HEK293 (cell line): ENCODE measurements at regions not wholly inside any gene's neighbourhood (a gene's known extent, or its start where the extent isn't known, plus 50 kb on each side); places are given as distances from the start of the nearest gene placed in this dataset.
A peak's percentile ranks its signal among the peaks of the same experiment; 100 is the strongest.

Experiments
- BCL11A ChIP-seq: fragments of 450-650 bp; formaldehyde crosslinking; IDR thresholded peaks from 2 replicates; pipeline ENCODE4 v1.5.1; 2016; ENCODE audit warnings: low read depth, missing biosample characterization, missing genetic modification characterization
- GFI1B ChIP-seq: fragments of 450-650 bp; formaldehyde crosslinking; IDR thresholded peaks from 2 replicates; pipeline ENCODE4 v1.5.1; 2016; ENCODE audit warnings: missing biosample characterization, missing genetic modification characterization
- KLF10 ChIP-seq: fragments of 450-650 bp; IDR thresholded peaks from 2 replicates; pipeline ENCODE4 v1.5.1; 2018; ENCODE audit warnings: missing biosample characterization, mild to moderate bottlenecking, missing genetic modification characterization
- KLF16 ChIP-seq: fragments of 450-650 bp; formaldehyde crosslinking; IDR thresholded peaks from 2 replicates; pipeline ENCODE4 v1.5.1; 2017; ENCODE audit warnings: missing biosample characterization, missing genetic modification characterization
- REST ChIP-seq: fragments of 450-650 bp; formaldehyde crosslinking; IDR thresholded peaks from 2 replicates; pipeline ENCODE4 v1.5.1; 2016; ENCODE audit warnings: missing biosample characterization, missing genetic modification characterization
- YY1 ChIP-seq: fragments of 450-650 bp; formaldehyde crosslinking; IDR thresholded peaks from 2 replicates; pipeline ENCODE4 v1.5.1; 2018; ENCODE audit warnings: missing biosample characterization, missing genetic modification characterization
- ZBTB20 ChIP-seq: fragments of 450-650 bp; formaldehyde crosslinking; IDR thresholded peaks from 2 replicates; pipeline ENCODE4 v1.5.1; 2016; ENCODE audit warnings: missing biosample characterization, missing genetic modification characterization
- ZEB2 ChIP-seq: fragments of 450-650 bp; formaldehyde crosslinking; IDR thresholded peaks from 2 replicates; pipeline ENCODE4 v1.5.1; 2016; ENCODE audit warnings: missing biosample characterization, missing genetic modification characterization
- ZNF114 ChIP-seq: fragments of 450-650 bp; formaldehyde crosslinking; IDR thresholded peaks from 2 replicates; pipeline ENCODE4 v1.5.0; 2017; ENCODE audit warnings: missing biosample characterization, missing genetic modification characterization
- ZNF121 ChIP-seq: fragments of 450-650 bp; formaldehyde crosslinking; IDR thresholded peaks from 2 replicates; pipeline ENCODE4 v1.5.1; 2016; ENCODE audit warnings: missing biosample characterization, missing genetic modification characterization
- ZNF2 ChIP-seq: fragments of 450-650 bp; formaldehyde crosslinking; IDR thresholded peaks from 2 replicates; pipeline ENCODE4 v1.5.1; 2016; ENCODE audit warnings: missing biosample characterization, missing genetic modification characterization
- ZNF211 ChIP-seq: fragments of 450-650 bp; formaldehyde crosslinking; IDR thresholded peaks from 2 replicates; pipeline ENCODE4 v1.5.1; 2016; ENCODE audit warnings: low read depth, missing biosample characterization, missing genetic modification characterization
- ZNF26 ChIP-seq: fragments of 450-650 bp; formaldehyde crosslinking; IDR thresholded peaks from 2 replicates; pipeline ENCODE4 v1.5.1; 2016; ENCODE audit warnings: missing biosample characterization, missing genetic modification characterization
- ZNF292 ChIP-seq: fragments of 450-650 bp; formaldehyde crosslinking; IDR thresholded peaks from 2 replicates; pipeline ENCODE4 v1.5.1; 2016; ENCODE audit warnings: low read depth, missing biosample characterization, missing genetic modification characterization, borderline replicate concordance
- ZNF354C ChIP-seq: fragments of 450-650 bp; formaldehyde crosslinking; IDR thresholded peaks from 2 replicates; pipeline ENCODE4 v1.5.1; 2016; ENCODE audit warnings: missing biosample characterization, missing genetic modification characterization, low read depth, borderline replicate concordance
- ZNF398 ChIP-seq: fragments of 450-650 bp; formaldehyde crosslinking; IDR thresholded peaks from 2 replicates; pipeline ENCODE4 v1.5.1; 2017; ENCODE audit warnings: missing biosample characterization, missing genetic modification characterization
- ZNF433 ChIP-seq: fragments of 450-650 bp; formaldehyde crosslinking; IDR thresholded peaks from 2 replicates; pipeline ENCODE4 v1.5.1; 2016; ENCODE audit warnings: missing biosample characterization, missing genetic modification characterization, low read depth
- ZNF558 ChIP-seq: fragments of 450-650 bp; formaldehyde crosslinking; IDR thresholded peaks from 2 replicates; pipeline ENCODE4 v1.5.1; 2016; ENCODE audit warnings: missing biosample characterization, missing genetic modification characterization
- ZNF561 ChIP-seq: fragments of 450-650 bp; IDR thresholded peaks from 2 replicates; pipeline ENCODE4 v1.5.1; 2018; ENCODE audit warnings: missing biosample characterization, missing genetic modification characterization, borderline replicate concordance
- ZNF654 ChIP-seq: fragments of 450-650 bp; formaldehyde crosslinking; IDR thresholded peaks from 2 replicates; pipeline ENCODE4 v1.5.1; 2016; ENCODE audit warnings: low read depth, missing biosample characterization, missing genetic modification characterization
- ZNF664 ChIP-seq: fragments of 450-650 bp; formaldehyde crosslinking; IDR thresholded peaks from 2 replicates; pipeline ENCODE4 v1.5.1; 2016; ENCODE audit warnings: missing biosample characterization, missing genetic modification characterization
- ZNF747 ChIP-seq: fragments of 450-650 bp; formaldehyde crosslinking; IDR thresholded peaks from 2 replicates; pipeline ENCODE4 v1.5.1; 2016; ENCODE audit warnings: missing biosample characterization, missing genetic modification characterization
- ZNF76 ChIP-seq: fragments of 450-650 bp; formaldehyde crosslinking; IDR thresholded peaks from 2 replicates; pipeline ENCODE4; 2016; ENCODE audit warnings: low read depth, missing biosample characterization, missing genetic modification characterization, borderline replicate concordance
- ZNF777 ChIP-seq: fragments of 450-650 bp; formaldehyde crosslinking; IDR thresholded peaks from 2 replicates; pipeline ENCODE4 v1.5.1; 2017; ENCODE audit warnings: missing biosample characterization, missing genetic modification characterization, borderline replicate concordance
- ZSCAN30 ChIP-seq: fragments of 450-650 bp; IDR thresholded peaks from 2 replicates; pipeline ENCODE4 v1.5.1; 2018; ENCODE audit warnings: missing biosample characterization, mild to moderate bottlenecking, missing genetic modification characterization, moderate library complexity
- ZXDB ChIP-seq: fragments of 450-650 bp; formaldehyde crosslinking; IDR thresholded peaks from 2 replicates; pipeline ENCODE4 v1.5.1; 2016; ENCODE audit warnings: missing biosample characterization, missing genetic modification characterization
- TF ChIP-seq, protein P1 (sequence below): fragments of 450-650 bp; formaldehyde crosslinking; IDR thresholded peaks from 2 replicates; pipeline ENCODE4 v1.5.1; 2016; ENCODE audit warnings: missing biosample characterization, missing genetic modification characterization
- TF ChIP-seq, protein P2 (sequence below): fragments of 450-650 bp; formaldehyde crosslinking; IDR thresholded peaks from 2 replicates; pipeline ENCODE4 v1.5.1; 2016; ENCODE audit warnings: missing biosample characterization, missing genetic modification characterization

DNA sequence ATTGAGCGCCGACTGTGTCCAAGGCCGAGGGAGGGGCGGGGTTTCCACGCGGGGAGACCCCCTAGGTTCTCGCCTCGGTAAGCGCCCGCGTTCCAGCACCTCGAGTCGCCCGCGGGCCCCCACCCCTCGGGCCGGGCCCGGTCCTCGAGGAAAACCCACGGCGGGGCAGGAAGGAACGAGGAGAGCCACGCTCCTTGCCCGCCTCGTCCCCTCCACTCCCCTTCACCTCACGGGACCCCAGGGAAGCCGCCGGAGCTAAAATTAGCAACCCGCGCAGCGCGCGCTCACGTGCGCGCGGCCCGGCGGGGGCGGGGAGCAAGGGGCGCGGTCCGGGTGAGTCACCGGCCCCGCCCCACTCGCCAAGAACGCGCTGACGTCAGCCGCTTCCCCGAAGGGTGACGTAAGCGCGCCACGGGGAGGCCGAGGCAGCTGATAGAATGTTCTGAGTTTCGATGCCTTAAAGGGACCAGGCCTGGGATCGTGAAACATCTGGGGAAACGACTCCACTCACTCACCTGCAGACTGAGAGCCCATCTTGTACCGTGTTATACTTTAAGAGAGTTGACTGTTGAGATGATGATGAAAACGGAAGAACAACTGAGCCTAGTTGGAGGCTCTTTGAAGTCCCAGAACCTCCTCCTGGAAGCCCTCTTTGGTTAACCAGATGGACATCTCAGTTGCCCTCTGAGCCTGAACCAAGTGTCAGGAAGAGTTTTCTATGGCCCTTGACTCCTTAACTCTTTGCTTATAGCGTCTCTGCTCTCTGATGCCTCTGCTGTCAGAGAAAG, 49.7 kb upstream of the ATF3 start (continued):
- TF ChIP-seq REST (tag by site-specific recombination) (no peak), GFI1B (tag by site-specific recombination) (no peak), ZNF433 (no peak), ZNF26 (tag by site-specific recombination) (no peak), KLF10 (tag by site-specific recombination) (peak; percentile 100), ZNF664 (no peak), ZBTB20 (no peak), ZNF398 (tag by site-specific recombination) (peak; percentile 43; the same call in 1 of the 2 replicates), KLF16 (tag by site-specific recombination) (peak; percentile 90), YY1 (tag by site-specific recombination) (no peak), ZNF292 (tag by site-specific recombination) (no peak), ZNF76 (tag by site-specific recombination) (peak; percentile 43; the same call in 1 of the 2 replicates), ZNF114 (tag by site-specific recombination) (no peak), ZSCAN30 (tag by site-specific recombination) (0 out of 2 replicates have a peak, but pooled peaks have one; percentile 13), ZNF211 (tag by site-specific recombination) (no peak), ZNF777 (no peak; the same call in 1 of the 2 replicates), ZNF2 (tag by site-specific recombination) (no peak), ZNF354C (tag by site-specific recombination) (no peak), ZNF121 (tag by site-specific recombination) (no peak), ZEB2 (tag by site-specific recombination) (peak; percentile 91), ZNF561 (0 out of 2 replicates have a peak, but pooled peaks have one; percentile 54), ZNF747 (tag by site-specific recombination) (no peak), ZNF654 (tag by site-specific recombination) (no peak), ZXDB (peak; percentile 83), ZNF558 (tag by site-specific recombination) (no peak), BCL11A (no peak)
- TF ChIP-seq, protein P1, sequence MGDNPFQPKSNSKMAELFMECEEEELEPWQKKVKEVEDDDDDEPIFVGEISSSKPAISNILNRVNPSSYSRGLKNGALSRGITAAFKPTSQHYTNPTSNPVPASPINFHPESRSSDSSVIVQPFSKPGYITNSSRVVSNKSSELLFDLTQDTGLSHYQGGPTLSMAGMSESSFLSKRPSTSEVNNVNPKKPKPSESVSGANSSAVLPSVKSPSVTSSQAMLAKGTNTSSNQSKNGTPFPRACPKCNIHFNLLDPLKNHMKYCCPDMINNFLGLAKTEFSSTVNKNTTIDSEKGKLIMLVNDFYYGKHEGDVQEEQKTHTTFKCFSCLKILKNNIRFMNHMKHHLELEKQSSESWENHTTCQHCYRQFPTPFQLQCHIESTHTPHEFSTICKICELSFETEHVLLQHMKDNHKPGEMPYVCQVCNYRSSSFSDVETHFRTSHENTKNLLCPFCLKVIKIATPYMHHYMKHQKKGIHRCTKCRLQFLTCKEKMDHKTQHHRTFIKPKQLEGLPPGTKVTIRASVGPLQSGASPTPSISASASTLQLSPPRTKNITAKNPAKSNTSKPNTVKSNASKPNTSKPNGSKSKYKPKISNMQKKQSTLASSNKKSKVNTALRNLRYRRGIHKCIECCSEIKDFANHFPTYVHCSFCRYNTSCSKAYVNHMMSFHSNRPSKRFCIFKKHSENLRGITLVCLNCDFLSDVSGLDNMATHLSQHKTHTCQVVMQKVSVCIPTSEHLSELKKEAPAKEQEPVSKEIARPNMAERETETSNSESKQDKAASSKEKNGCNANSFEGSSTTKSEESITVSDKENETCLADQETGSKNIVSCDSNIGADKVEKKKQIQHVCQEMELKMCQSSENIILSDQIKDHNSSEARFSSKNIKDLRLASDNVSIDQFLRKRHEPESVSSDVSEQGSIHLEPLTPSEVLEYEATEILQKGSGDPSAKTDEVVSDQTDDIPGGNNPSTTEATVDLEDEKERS (tag by site-specific recombination), result peak; percentile 72
- TF ChIP-seq, protein P2, sequence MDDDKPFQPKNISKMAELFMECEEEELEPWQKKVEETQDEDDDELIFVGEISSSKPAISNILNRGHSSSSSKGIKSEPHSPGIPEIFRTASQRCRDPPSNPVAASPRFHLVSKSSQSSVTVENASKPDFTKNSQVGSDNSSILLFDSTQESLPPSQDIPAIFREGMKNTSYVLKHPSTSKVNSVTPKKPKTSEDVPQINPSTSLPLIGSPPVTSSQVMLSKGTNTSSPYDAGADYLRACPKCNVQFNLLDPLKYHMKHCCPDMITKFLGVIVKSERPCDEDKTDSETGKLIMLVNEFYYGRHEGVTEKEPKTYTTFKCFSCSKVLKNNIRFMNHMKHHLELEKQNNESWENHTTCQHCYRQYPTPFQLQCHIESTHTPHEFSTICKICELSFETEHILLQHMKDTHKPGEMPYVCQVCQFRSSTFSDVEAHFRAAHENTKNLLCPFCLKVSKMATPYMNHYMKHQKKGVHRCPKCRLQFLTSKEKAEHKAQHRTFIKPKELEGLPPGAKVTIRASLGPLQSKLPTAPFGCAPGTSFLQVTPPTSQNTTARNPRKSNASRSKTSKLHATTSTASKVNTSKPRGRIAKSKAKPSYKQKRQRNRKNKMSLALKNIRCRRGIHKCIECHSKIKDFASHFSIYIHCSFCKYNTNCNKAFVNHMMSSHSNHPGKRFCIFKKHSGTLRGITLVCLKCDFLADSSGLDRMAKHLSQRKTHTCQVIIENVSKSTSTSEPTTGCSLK, result no peak
